Endothelial cell (in vitro differentiated cells): ENCODE measurements at regions not wholly inside any gene's neighbourhood (a gene's known extent, or its start where the extent isn't known, plus 50 kb on each side); places are given as distances from the start of the nearest gene placed in this dataset.
A peak's percentile ranks its signal among the peaks of the same experiment; 100 is the strongest.

Experiments
- DNase-seq: peaks from one replicate; pipeline ENCODE4 v3.0.0; 2021; ENCODE audit warnings: low spot score
- H3K27ac Mint-ChIP-seq: one replicate; pipeline ENCODE4 v1.8.0; 2021; ENCODE audit warnings: mixed read lengths, inconsistent platforms; ENCODE audit not compliant: unreplicated experiment
- H3K27me3 Mint-ChIP-seq: one replicate; pipeline ENCODE4 v1.8.0; 2021; ENCODE audit warnings: mild to moderate bottlenecking, moderate library complexity, mixed read lengths, inconsistent platforms; ENCODE audit not compliant: unreplicated experiment
- H3K36me3 Mint-ChIP-seq: one replicate; pipeline ENCODE4 v1.8.0; 2021; ENCODE audit warnings: mild to moderate bottlenecking, low read depth, mixed read lengths, inconsistent platforms; ENCODE audit not compliant: unreplicated experiment
- H3K4me1 Mint-ChIP-seq: one replicate; pipeline ENCODE4 v1.8.0; 2021; ENCODE audit warnings: mild to moderate bottlenecking, mixed read lengths, inconsistent platforms; ENCODE audit not compliant: unreplicated experiment
- H3K4me3 Mint-ChIP-seq: one replicate; pipeline ENCODE4 v1.8.0; 2021; ENCODE audit warnings: mild to moderate bottlenecking, mixed read lengths, inconsistent platforms; ENCODE audit not compliant: unreplicated experiment
- H3K9me3 Mint-ChIP-seq: one replicate; pipeline ENCODE4 v1.8.0; 2021; ENCODE audit warnings: mixed read lengths, inconsistent platforms; ENCODE audit not compliant: unreplicated experiment
- CTCF ChIP-seq: fragments of 200-600 bp; sonication (generic); IDR thresholded peaks from one replicate; pipeline ENCODE4 v1.5.0; 2021; ENCODE audit warnings: antibody characterized with exemption; ENCODE audit not compliant: unreplicated experiment

- peak; percentile 80 for DNase-seq
- H3K27ac Mint-ChIP-seq = no peak overlapping the region
- H3K4me1 Mint-ChIP-seq = peaks cover 10% of the 10 kb centered on the region
- H3K9me3 Mint-ChIP-seq = no peaks in the 10 kb centered on the region
- no peaks in the 10 kb centered on the region for H3K27me3 Mint-ChIP-seq
- no peaks in the 10 kb centered on the region for H3K36me3 Mint-ChIP-seq
- peak; percentile 93 for TF ChIP-seq CTCF
- H3K4me3 Mint-ChIP-seq = no peak overlapping the region
Measured at GRCh38 chr13:76473552-76474134, 412.6 kb downstream of the KCTD12 start.

GRCh38 chr13:76472916-76473315, 413.3 kb downstream of the KCTD12 start:
- no peaks in the 10 kb centered on the region for H3K36me3 Mint-ChIP-seq
- H3K4me3 Mint-ChIP-seq = no peak overlapping the region
- H3K9me3 Mint-ChIP-seq = no peaks in the 10 kb centered on the region
- H3K27ac Mint-ChIP-seq = no peak overlapping the region
- no peaks in the 10 kb centered on the region for H3K27me3 Mint-ChIP-seq
- TF ChIP-seq CTCF = no peak
- peaks cover 10% of the 10 kb centered on the region for H3K4me1 Mint-ChIP-seq
- no peak for DNase-seq

DNA sequence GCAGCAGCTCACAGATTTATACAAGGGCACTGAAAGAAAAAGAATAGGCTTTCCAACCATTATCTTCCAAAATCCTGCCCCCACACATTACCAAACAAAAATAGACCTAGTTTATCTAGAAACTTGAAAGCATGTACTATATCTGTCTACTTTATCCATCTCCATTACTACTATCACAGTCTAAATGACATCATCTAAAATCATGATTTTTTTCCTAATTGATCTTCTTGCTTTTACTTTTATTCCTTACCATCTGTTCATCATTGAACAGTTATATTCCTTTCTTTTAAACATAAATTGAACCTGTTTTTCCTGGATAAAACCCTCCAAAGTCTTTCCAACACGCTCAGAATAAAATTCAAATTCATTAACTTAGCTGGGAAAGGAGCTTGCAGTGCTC, 414.7 kb downstream of the KCTD12 start:
- H3K27me3 Mint-ChIP-seq = no peaks in the 10 kb centered on the region
- H3K4me1 Mint-ChIP-seq = peaks cover 10% of the 10 kb centered on the region
- no peaks in the 10 kb centered on the region for H3K36me3 Mint-ChIP-seq
- no peaks in the 10 kb centered on the region for H3K9me3 Mint-ChIP-seq
- no peak for TF ChIP-seq CTCF
- no peak overlapping the region for H3K4me3 Mint-ChIP-seq
- H3K27ac Mint-ChIP-seq = no peak overlapping the region
- DNase-seq = no peak

DNA sequence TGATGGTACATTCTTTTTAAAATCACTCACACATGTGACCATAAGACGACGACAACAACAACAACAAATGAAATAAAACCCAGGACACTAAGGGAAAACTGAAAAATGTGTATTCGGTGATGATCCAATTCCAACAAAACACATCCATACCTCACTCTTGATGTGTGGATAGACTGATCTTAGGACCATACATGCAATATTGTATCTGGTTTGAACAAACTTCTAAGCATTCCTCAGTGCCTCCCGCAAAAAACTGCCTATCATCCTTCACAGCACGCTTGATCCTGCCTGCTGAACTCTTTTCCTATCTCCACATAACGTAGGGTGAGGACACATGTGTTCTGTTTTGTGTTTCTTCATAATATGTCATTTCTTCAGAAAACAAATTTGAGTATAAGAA, 415.2 kb downstream of the KCTD12 start:
- no peak for TF ChIP-seq CTCF
- DNase-seq = no peak
- Mint-ChIP-seq H3K27me3 (no peaks in the 10 kb centered on the region), H3K4me1 (peaks cover 12% of the 10 kb centered on the region), H3K27ac (no peak overlapping the region), H3K4me3 (no peak overlapping the region), H3K36me3 (no peaks in the 10 kb centered on the region), H3K9me3 (no peaks in the 10 kb centered on the region)

GRCh38 chr13:76466043-76466442, 420.2 kb downstream of the KCTD12 start:
- Mint-ChIP-seq H3K36me3 (no peaks in the 10 kb centered on the region), H3K4me3 (no peak overlapping the region), H3K27ac (no peak overlapping the region), H3K27me3 (no peaks in the 10 kb centered on the region), H3K9me3 (no peaks in the 10 kb centered on the region), H3K4me1 (peaks cover 4% of the 10 kb centered on the region)
- TF ChIP-seq CTCF = no peak
- DNase-seq = no peak
